DND-41 (cell line): ENCODE measurements at regions not wholly inside any gene's neighbourhood (a gene's known extent, or its start where the extent isn't known, plus 50 kb on each side); places are given as distances from the start of the nearest gene placed in this dataset.

Source experiments
- ATAC-seq: fragments of 200-7000 bp; cut with Tn5 transposase; 3 replicates; pipeline ENCODE4 v1.9.1; 2021; ENCODE audit warnings: low read depth; ENCODE audit not compliant: insufficient read depth
- DNase-seq: peaks from one replicate; pipeline ENCODE4 v3.0.0-alpha.2; 2020
- H2AFZ ChIP-seq: 2 replicates; pipeline ENCODE4 v1.6.0; 2012; ENCODE audit warnings: low read depth, low read length
- H3K27ac ChIP-seq: 2 replicates; pipeline ENCODE4 v1.5.1; 2012; ENCODE audit warnings: low read length, inconsistent platforms
- H3K27me3 ChIP-seq: fragments of 200-600 bp; sonication (generic); 2 replicates; pipeline ENCODE4 v1.6.0; 2012; ENCODE audit warnings: low read length, mild to moderate bottlenecking, inconsistent platforms; ENCODE audit not compliant: insufficient read depth, poor library complexity
- H3K36me3 ChIP-seq: 2 replicates; pipeline ENCODE4 v1.5.1; 2012; ENCODE audit warnings: low read length, inconsistent platforms; ENCODE audit not compliant: insufficient read depth
- H3K4me1 ChIP-seq: 2 replicates; pipeline ENCODE4 v1.5.1; 2012; ENCODE audit warnings: mild to moderate bottlenecking, low read length; ENCODE audit not compliant: insufficient read depth
- H3K4me2 ChIP-seq: 2 replicates; pipeline ENCODE4 v1.6.0; 2012; ENCODE audit warnings: mild to moderate bottlenecking, moderate library complexity, low read length, inconsistent platforms; ENCODE audit not compliant: insufficient read depth
- H3K4me3 ChIP-seq, 2 experiments: fragments of 200-600 bp in 1 of 2; shearing (Covaris generic) in 1 of 2; 2 replicates each; pipeline ENCODE4 v1.5.1; 2012 to 2016; ENCODE audit warnings: inconsistent platforms in 2 of 2, low read length in 2 of 2, mild to moderate bottlenecking in 2 of 2, low read depth in 1 of 2, moderate library complexity in 1 of 2
- H3K79me2 ChIP-seq: 2 replicates; pipeline ENCODE4 v1.6.0; 2012; ENCODE audit warnings: low read length, inconsistent platforms; ENCODE audit not compliant: insufficient read depth
- H3K9ac ChIP-seq: 2 replicates; pipeline ENCODE4 v1.6.0; 2012; ENCODE audit warnings: low read depth, mild to moderate bottlenecking, inconsistent platforms, low read length, moderate library complexity
- H3K9me3 ChIP-seq: 2 replicates; pipeline ENCODE4 v1.5.1; 2012; ENCODE audit warnings: low read length, moderate library complexity, mild to moderate bottlenecking, inconsistent platforms; ENCODE audit not compliant: insufficient read depth, severe bottlenecking
- H4K20me1 ChIP-seq: 2 replicates; pipeline ENCODE4 v1.6.0; 2012; ENCODE audit warnings: low read length; ENCODE audit not compliant: insufficient read depth
- CTCF ChIP-seq: IDR thresholded peaks from 2 replicates; pipeline ENCODE4 v1.5.1; 2012; ENCODE audit warnings: borderline replicate concordance, low read length, moderate library complexity, mild to moderate bottlenecking; ENCODE audit not compliant: poor library complexity, severe bottlenecking; ENCODE audit errors: extremely low read depth
- EZH2 ChIP-seq: IDR thresholded peaks from 3 replicates; pipeline ENCODE4 v1.6.1; 2012; ENCODE audit warnings: borderline replicate concordance, low read depth, mild to moderate bottlenecking, moderate library complexity, low read length, inconsistent platforms; ENCODE audit not compliant: severe bottlenecking

- TF ChIP-seq EZH2 (no peak), CTCF (no peak)
- Histone ChIP-seq H3K4me2 (no peak overlapping the region), H4K20me1 (no peaks in the 10 kb centered on the region), H2AFZ (no peak overlapping the region), H3K27ac (no peak overlapping the region), H3K9me3 (no peaks in the 10 kb centered on the region), H3K27me3 (no peaks in the 10 kb centered on the region), H3K79me2 (no peaks in the 10 kb centered on the region), H3K36me3 (no peaks in the 10 kb centered on the region), H3K4me3 (no peak overlapping the region), H3K4me1 (peaks cover 18% of the 10 kb centered on the region), H3K9ac (no peak overlapping the region)
- ATAC-seq (no peak), DNase-seq (no peak)
Observed at GRCh38 chr3:25262322-25262721, 165.7 kb upstream of the RARB start.

GRCh38 chr3:25265284-25265683 is 162.8 kb upstream of the RARB start:
- DNase-seq (peak; percentile 59), ATAC-seq (peak; percentile 86)
- Histone ChIP-seq H3K36me3 (no peaks in the 10 kb centered on the region), H4K20me1 (no peaks in the 10 kb centered on the region), H3K27ac (peak overlapping the region; percentile 55), H3K9me3 (no peaks in the 10 kb centered on the region), H3K9ac (no peak overlapping the region), H2AFZ (no peak overlapping the region), H3K4me3 (no peak overlapping the region), H3K4me2 (no peak overlapping the region), H3K4me1 (peaks cover 18% of the 10 kb centered on the region), H3K79me2 (no peaks in the 10 kb centered on the region), H3K27me3 (no peaks in the 10 kb centered on the region)
- TF ChIP-seq CTCF: no peak
- no peak for TF ChIP-seq EZH2

- no peaks in the 10 kb centered on the region for H3K79me2 ChIP-seq
- H2AFZ ChIP-seq: no peak overlapping the region
- H3K9ac ChIP-seq: no peak overlapping the region
- no peak overlapping the region for H3K4me3 ChIP-seq
- H3K27me3 ChIP-seq: no peaks in the 10 kb centered on the region
- TF ChIP-seq EZH2: no peak
- TF ChIP-seq CTCF: no peak
- ATAC-seq: no peak
- no peak overlapping the region for H3K27ac ChIP-seq
- no peak for DNase-seq
- H3K4me2 ChIP-seq: no peak overlapping the region
- H4K20me1 ChIP-seq: no peaks in the 10 kb centered on the region
- peaks cover 18% of the 10 kb centered on the region for H3K4me1 ChIP-seq
- no peaks in the 10 kb centered on the region for H3K9me3 ChIP-seq
- H3K36me3 ChIP-seq: no peaks in the 10 kb centered on the region
Observed at GRCh38 chr3:25266677-25267076, 161.4 kb upstream of the RARB start.

- Histone ChIP-seq H4K20me1 (no peaks in the 10 kb centered on the region), H3K4me3 (no peak overlapping the region), H2AFZ (no peak overlapping the region), H3K79me2 (no peaks in the 10 kb centered on the region), H3K9me3 (no peaks in the 10 kb centered on the region), H3K4me2 (no peak overlapping the region), H3K4me1 (0 out of 2 replicates have a peak, but pooled peaks cover under 1% of the 10 kb centered on the region), H3K36me3 (no peaks in the 10 kb centered on the region), H3K9ac (no peak overlapping the region), H3K27me3 (no peaks in the 10 kb centered on the region), H3K27ac (no peak overlapping the region)
- DNase-seq: no peak
- TF ChIP-seq EZH2 (no peak), CTCF (no peak)
- no peak for ATAC-seq
Observed at GRCh38 chr3:25272090-25272489, 156.0 kb upstream of the RARB start.
